Left renal pelvis (tissue), 4 donors: ENCODE measurements at regions not wholly inside any gene's neighbourhood (a gene's known extent, or its start where the extent isn't known, plus 50 kb on each side); places are given as distances from the start of the nearest gene placed in this dataset.
"Not testable (repeated sequence)": the region's sequence is repeated elsewhere in the genome, so short reads cannot be mapped to it uniquely, and the experiment has no call there.

Source experiments
- DNase-seq, 4 donors: peaks; one replicate each; pipeline ENCODE4 v3.0.0-alpha.2; 2013; ENCODE audit warnings: low read depth in 4 of 4, low spot score in 3 of 4

DNA sequence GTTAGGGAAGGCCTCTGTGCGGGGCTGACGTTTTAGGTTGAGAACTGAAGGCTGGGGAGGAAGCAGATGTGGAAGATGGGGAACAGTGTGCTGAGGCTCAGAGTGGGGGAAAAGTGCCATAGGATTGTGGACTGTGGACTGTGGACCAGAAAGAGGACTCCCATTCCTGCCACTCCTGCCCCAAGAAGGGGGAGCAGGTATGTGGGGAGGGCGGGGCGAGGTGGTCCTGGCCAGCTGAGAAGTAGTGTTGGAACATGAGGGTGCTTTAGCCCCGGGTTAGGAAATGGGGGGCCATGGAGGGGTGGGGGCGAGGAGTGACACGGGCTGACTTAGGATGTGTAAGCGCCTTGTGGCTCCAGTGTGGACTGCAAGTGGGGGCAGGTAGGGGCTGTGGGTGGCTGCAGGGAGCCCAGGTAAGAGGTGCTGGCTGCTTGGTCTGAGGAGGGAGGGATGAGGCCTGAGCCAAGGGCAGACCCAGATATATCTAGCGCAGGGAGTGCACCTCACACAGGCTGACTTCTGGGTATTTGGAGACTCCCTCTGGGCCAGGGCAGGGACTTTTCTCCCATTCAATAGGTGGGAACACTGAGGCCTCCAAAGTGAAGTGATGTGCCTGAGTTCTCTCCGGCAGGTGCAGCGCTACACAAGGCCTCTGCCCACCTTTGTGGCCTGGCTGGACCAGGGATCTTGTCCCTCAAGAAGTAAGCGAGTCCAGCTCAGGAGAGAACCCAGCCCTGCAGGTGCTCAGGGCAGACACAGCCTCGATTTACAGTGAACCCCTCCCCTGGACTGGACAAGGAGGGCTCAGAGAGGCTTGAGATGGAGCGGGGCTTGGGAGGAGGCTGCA is 76.6 kb upstream of the TOX2 start:
- DNase-seq, result no peak

GRCh38 chr20:43836790-43837189 is 77.9 kb upstream of the TOX2 start:
- DNase-seq, result no peak

GRCh38 chr20:43835944-43836508 is 78.6 kb upstream of the TOX2 start:
- no peak for DNase-seq

GRCh38 chr20:43833511-43834395 is 80.9 kb upstream of the TOX2 start:
- no peak for DNase-seq

GRCh38 chr20:43832961-43833360 is 81.7 kb upstream of the TOX2 start:
- DNase-seq, result no peak

- DNase-seq, result no peak
These were observed 82.4 kb upstream of the TOX2 start for GRCh38 chr20:43832096-43832816.

GRCh38 chr20:43831481-43832065 is 83.1 kb upstream of the TOX2 start:
- DNase-seq, result no peak

- no peak for DNase-seq
These were observed 83.8 kb upstream of the TOX2 start for GRCh38 chr20:43830883-43831282.

DNA sequence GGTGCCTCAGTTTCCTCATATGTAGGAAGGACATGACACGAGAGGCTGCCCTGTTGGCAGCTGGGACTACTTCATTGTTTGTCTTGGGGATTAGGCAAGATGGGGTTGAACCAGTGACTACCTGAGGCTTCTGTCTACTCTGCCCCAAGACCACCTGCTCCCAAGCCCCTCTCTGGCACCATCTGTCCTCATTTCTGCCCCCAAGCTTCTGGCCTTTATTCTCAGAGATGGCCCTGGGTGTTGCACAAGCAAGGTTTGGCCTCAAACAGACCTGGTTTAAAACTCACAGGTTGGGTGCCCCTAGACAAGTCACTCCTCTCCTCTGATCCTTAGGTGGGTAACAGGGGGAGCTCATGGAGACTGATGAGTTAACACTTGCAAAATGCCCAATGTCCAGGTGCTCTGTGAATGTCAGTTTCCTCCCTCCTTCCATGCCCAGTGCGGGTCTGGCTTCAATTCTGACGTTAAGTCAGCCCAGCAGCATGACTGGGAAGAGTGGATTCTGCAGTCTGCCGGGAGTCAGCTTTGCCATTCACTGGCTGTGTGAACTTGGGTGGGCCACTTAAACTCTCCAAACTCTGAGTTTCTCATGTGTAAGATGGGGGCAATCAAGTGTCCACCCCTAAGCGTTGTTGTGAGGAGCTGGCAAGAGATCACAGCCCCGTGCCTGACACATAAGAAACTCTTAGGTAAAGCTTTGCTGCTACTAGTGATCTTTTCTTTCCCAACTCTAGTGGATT is 84.5 kb upstream of the TOX2 start:
- DNase-seq, result no peak

DNA sequence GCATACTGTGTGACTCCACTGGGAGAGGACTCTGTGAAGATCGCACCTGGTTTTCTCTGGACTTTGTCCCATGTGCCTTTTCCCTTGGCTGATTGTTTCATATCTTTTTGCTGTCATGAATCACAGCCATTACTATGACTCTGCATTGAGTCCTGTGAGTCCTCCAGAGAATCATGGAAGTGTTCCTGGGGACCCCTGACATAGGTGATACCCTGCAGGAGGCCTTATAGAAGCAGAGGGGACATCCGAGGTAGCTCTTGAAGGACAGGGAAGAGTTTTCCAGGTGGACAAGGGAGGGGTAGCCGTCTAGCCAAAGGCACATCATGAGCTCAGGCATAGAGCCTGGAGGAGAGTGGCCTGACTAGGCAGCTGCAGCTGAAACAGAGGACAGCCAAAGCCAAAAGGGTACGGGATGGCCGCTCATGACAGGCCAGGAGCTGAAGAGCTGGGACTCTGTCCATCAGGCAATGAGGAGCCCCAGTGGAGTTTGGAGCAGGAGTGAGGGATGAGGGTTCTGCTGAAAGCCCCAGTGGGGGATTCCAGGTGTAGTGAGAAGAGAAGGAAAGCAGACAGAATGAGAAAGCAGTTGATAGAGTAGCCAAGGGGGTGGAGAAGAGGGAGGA is 86.6 kb upstream of the TOX2 start:
- DNase-seq, result no peak

DNA sequence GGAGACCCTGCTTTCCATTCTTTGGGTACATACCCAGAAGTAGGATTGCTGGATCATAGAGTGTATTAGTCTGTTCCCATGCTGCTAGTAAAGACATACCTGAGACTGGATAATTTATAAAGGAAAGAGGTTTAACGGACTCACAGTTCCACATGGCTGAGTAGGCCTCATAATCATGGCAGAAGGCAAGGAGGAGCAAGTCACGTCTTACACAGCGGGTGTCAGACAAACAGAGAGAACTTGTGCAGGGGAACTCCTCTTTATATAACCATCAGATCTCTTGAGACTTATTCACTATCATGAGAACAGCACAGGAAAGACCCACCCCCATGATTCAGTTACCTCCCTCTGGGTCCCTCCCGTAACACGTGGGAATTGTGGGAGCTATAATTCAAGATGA is 87.7 kb upstream of the TOX2 start:
- not testable (repeated sequence) for DNase-seq

- DNase-seq, result no peak
These were observed 89.1 kb upstream of the TOX2 start for GRCh38 chr20:43825581-43825980.

- DNase-seq, result no peak
These were observed 89.6 kb upstream of the TOX2 start for GRCh38 chr20:43825051-43825402.

DNA sequence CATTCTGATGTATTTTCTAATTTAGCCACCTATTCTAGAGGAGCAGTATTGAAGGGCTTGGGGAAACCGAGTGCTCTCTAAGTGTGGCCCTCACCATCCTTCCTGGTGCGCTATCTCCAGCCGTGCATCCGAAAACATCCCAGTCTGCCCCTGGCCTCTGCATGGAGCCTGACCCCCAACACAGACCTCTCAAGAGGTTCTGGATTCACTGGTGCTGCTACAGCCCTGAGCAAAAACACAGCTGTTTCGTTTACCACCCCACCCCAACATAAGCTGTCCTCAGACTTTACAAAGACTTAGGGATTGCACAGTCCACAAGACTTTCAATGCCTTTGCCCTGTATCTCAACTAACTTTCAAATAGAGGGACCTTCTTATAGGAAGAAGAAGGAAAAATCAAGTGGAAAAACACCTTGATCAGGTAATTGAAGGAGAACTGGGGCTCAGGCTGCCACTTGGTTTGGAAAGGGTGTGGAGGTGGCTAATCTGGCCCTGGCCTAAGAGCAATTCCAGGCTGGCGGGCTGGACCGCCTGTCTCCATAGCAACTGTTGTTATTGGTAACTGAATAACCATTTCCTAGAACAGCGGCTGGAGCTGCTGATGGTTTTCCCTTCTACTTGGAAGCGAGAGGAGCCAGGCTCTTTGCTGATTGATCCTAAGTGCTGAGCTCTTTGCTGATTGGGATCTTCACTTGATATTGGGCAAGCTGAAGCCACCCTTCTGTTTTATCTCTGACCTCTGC is 90.2 kb upstream of the TOX2 start:
- peak in 3 of 4 donors; percentile 18 to 37 (median 25) for DNase-seq

DNA sequence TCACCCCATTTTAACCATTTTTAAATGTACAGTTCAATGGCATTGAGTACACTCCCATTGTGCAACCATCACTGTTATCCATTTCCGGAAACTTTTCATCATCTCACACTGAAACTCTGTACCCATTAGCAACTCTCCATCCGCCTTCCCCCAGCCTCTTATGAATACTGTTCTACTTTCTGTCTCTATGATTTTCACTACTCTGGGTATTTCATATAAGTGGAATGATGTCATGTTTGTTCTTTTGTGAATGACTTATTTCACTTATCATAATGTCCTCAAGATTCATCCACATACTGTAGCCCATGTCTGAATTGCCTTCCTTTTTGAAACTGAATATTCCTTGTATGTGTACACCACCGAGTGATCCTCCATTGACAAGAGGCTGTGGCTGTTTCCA is 92.9 kb upstream of the TOX2 start:
- DNase-seq, result no peak

GRCh38 chr20:43820731-43821330 is 93.8 kb upstream of the TOX2 start:
- no peak for DNase-seq

DNA sequence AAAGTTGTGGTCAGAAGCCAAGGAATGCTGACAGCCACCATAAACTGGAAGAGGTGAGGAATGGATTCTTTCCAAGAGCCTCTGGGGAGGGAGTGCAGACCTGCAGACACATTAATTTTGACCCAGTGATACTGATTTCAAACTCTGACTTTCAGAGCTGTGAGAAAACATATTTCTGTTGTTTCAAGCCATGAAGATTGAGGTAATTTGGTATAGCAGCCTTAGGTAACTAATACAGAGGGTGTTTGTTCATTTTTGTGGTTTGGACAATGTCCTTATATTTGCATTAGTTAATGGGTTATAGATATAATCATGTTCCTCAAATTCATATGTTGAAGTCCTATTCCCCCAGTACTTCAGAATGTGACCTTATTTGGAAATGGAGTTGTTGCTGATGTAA is 85.4 kb upstream of the GTSF1L start:
- no peak for DNase-seq

DNA sequence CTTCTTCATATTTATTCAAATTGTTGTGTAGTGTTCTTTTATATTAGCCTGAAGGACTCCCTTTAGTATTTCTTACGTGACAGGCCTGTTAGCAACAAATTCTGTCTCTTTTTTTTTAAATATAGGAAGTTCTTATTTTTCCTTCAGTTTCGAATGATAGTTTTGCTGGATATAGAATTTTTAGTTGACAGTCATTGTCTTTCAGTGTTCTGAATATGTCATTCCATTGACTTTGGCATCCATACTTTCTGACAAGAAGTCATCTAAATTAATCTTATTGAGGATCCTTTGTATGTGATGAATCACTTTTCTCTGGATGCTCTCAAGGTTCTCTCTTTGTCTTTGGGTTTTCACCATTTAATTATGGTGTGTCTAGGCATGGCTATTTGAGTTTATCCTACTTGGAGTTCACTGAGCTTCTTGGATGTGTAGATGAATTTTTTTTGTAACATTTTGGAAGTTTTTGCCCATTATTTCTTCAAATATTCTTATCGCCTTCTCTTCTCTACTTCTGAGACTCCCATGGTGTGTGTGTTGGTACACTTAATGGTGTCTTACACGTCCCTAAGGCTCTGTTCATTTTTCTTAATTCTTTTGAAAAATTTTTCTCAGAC is 82.5 kb upstream of the GTSF1L start:
- no peak for DNase-seq
